ENCODE measurements at regions not wholly inside any gene's neighbourhood (a gene's known extent, or its start where the extent isn't known, plus 50 kb on each side); places are given as distances from the start of the nearest gene placed in this dataset.
"Not testable (repeated sequence)": the region's sequence is repeated elsewhere in the genome, so short reads cannot be mapped to it uniquely, and the experiment has no call there.

GRCh38 chr20:39725513-39725912, 763.4 kb downstream of the DHX35 start:
- not testable (repeated sequence) for DNase-seq

DNA sequence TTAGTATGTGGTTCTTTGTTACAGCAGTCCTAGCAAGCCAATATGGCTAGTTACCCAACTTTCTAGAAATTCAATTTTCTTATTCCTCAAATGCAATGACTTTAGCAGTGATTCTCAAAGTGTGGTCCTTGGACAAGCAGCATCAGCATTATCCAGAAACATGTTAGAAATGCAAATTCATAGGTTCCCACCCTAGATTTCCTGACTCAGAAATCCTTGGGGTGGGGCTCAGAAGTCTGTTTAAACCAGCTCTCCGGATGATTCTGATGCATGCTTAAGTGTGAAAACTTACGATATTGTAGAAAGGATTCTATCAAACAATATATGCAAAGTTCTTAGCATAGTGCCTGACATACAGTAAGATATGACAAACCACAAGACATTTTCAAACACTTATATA, 757.1 kb downstream of the DHX35 start:
- no peak for DNase-seq

DNA sequence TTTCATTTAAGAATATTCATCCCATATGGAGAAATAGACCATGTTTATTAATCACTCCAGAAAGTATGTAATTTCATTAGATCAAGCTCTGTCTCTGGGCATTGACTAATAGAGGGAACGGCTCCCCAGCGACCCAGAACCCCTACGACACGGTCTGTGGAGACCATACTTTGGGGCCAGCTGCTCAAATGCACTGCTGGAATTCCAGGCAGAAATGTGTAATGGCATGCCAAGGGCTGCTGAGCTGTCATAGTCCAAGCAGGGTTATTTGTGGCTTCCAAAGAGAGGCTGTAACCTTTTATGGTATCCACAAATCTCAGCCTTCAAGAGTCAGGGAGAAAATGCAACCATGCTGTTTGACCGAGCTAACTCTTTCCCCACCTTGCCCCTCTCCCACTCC, 755.8 kb downstream of the DHX35 start:
- DNase-seq, result no peak

GRCh38 chr20:39716796-39717341, 754.7 kb downstream of the DHX35 start:
- no peak for DNase-seq

- no peak for DNase-seq
These were observed 751.1 kb downstream of the DHX35 start for GRCh38 chr20:39713076-39713840.

GRCh38 chr20:39706184-39706663, 744.1 kb downstream of the DHX35 start:
- peak; percentile 78 for DNase-seq

GRCh38 chr20:39705032-39705431, 742.9 kb downstream of the DHX35 start:
- DNase-seq, result no peak

- not testable (repeated sequence) for DNase-seq
These were observed 741.2 kb downstream of the DHX35 start for GRCh38 chr20:39703357-39703756.

- no peak for DNase-seq
These were observed 740.7 kb downstream of the DHX35 start for GRCh38 chr20:39702701-39703349.

- no peak for DNase-seq
These were observed 738.4 kb downstream of the DHX35 start for GRCh38 chr20:39700528-39700927.

DNA sequence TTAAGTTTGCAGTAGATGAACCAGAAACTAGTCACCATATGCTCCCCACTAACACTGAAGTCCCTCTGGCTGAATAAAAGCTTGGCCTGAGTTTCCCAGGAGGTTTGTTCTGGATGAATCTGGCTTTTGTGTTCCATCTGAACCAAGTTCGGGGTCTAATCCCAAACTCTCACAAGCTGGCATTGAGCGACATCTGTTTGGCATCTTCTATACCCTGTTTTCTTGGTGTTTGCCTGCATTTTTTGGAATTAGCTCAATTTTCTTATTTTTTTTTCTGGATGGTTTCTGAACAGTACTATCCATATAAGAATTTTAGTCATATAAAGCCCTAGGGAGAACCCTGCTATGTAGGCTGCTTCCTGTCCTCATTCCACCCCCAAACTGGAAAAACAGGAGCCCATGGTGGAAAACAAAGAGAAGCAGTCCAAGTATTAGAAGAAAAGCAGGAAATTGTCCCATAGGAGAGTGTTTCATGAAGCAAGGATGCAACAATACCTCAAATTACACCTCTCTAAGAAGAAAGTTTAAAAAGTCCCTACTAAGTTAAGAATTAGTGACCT, 737.1 kb downstream of the DHX35 start:
- DNase-seq, result no peak

DNA sequence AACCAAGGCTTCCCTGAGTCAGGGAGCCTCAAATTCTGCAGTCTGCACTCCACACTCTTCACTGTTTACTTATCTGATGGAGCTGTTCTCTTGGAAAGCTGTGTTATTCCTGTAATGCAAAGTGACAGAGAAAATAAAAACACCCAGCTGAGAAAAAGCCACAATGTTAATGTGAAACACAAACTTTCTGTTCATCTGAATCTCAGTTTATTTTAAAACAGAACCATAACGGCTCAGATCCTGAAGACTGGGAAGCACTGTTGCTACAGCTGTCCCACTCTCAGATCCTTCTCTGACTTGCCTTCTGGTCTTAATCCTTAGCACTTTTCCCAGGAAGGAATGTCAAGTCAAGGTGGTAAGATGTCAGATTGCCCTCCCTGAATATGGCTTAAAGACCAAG, 736.6 kb downstream of the DHX35 start:
- DNase-seq, result no peak

- DNase-seq, result no peak
These were observed 729.2 kb downstream of the DHX35 start for GRCh38 chr20:39691151-39691862.

GRCh38 chr20:39676857-39677391, 714.8 kb downstream of the DHX35 start:
- DNase-seq, result peak; percentile 14

- no peak for DNase-seq
These were observed 714.1 kb downstream of the DHX35 start for GRCh38 chr20:39676241-39676640.

GRCh38 chr20:39674842-39675241, 712.7 kb downstream of the DHX35 start:
- DNase-seq, result no peak

GRCh38 chr20:39670988-39671387, 708.8 kb downstream of the DHX35 start:
- DNase-seq, result no peak

- DNase-seq, result no peak
These were observed 707.5 kb downstream of the DHX35 start for GRCh38 chr20:39669659-39670058.

- DNase-seq, result no peak
These were observed 705.9 kb downstream of the DHX35 start for GRCh38 chr20:39668038-39668437.

DNA sequence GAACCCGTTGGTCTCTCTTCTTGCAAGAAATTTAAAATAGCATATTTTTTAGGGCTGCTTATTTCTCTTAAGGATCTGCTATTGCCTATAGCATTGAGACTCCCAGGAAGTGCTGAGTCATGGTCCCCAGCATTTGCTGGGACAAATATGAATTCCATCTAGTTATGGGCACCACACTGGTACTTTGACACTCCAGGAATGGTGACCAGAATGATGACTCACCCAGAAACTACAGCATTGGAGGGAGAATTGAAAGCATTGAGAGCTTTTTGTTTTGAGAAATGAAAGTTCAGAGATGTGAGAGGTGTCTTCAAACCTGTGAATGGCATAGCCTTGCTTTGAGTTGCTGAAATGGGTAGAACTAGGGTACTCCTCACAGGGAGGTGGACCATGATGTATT, 699.7 kb downstream of the DHX35 start:
- DNase-seq, result no peak

GRCh38 chr20:39660965-39661364, 698.8 kb downstream of the DHX35 start:
- no peak for DNase-seq

DNA sequence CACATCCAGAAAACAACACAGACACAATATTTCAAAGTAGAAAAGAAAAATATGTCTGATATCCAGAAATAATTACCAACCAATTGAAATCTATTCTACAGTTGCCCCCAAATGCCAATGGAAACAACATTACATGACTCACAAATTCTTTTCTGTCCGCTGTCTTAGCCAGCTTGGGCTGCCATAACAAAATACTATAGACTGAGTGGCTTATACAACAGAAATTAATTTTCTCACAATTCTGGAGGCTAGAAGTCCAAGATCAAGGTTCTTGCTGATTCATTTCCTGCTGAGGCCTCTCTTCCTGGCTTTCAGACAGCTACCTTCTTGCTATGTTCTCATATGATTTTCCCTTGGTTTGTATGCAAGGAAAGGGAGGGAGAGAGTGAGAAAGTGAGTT, 698.1 kb downstream of the DHX35 start:
- DNase-seq, result no peak

All from NCI-H1092 treated with DMSO at 0.1 percent for 48 hours (cell line).